ENCODE measurements at regions not wholly inside any gene's neighbourhood (a gene's known extent, or its start where the extent isn't known, plus 50 kb on each side); places are given as distances from the start of the nearest gene placed in this dataset.

- Histone ChIP-seq H3K27me3 (ENCODE audit: control insufficient read depth in 1 of 2, insufficient read depth in 1 of 2, low read length in 2 of 2) (no peaks in the 10 kb centered on the region), H2BK12ac (ENCODE audit: low read length in 2 of 2) (no peak overlapping the region), H3K4me2 (ENCODE audit: low read length, poor library complexity, severe bottlenecking) (no peak overlapping the region), H2BK120ac (ENCODE audit: low read depth, low read length) (no peak overlapping the region), H3K79me1 (replicated peaks; ENCODE audit: low read length, poor library complexity, severe bottlenecking) (no peaks in the 10 kb centered on the region), H3K4ac (ENCODE audit: low read depth in 1 of 2, low read length in 2 of 2) (no peak overlapping the region), H3K9ac (ENCODE audit: low read length) (no peak overlapping the region), H3K18ac (ENCODE audit: low read depth in 1 of 2, low read length in 2 of 2) (no peak overlapping the region), H3K14ac (ENCODE audit: low read length in 2 of 2) (no peak overlapping the region), H3K27ac (ENCODE audit: low read length, poor library complexity, severe bottlenecking) (no peak overlapping the region), H4K91ac (ENCODE audit: low read length) (no peak overlapping the region), H2AFZ (ENCODE audit: low read depth, low read length) (no peak overlapping the region), H2AK5ac (ENCODE audit: low read length, severe bottlenecking) (no peak overlapping the region), H3K4me3 (ENCODE audit: insufficient read depth in 1 of 2, low read depth in 1 of 2, low read length in 2 of 2) (no peak overlapping the region), H2BK5ac (ENCODE audit: low read depth, low read length, poor library complexity, severe bottlenecking) (no peak overlapping the region), H3K9me3 (ENCODE audit: control insufficient read depth, low read length) (no peaks in the 10 kb centered on the region), H3K4me1 (ENCODE audit: control insufficient read depth, insufficient read depth, low read depth, low read length) (peaks cover 2% of the 10 kb centered on the region), H2BK15ac (ENCODE audit: low read depth, poor library complexity, severe bottlenecking) (no peak overlapping the region), H4K8ac (ENCODE audit: low read length) (no peak overlapping the region), H3K23ac (ENCODE audit: low read length in 2 of 2) (no peak overlapping the region), H3K36me3 (ENCODE audit: control insufficient read depth in 1 of 2, insufficient read depth in 2 of 2, low read depth in 1 of 2, low read length in 2 of 2) (no peaks in the 10 kb centered on the region)
- 87% methylated on average over 5 of the region's 5 CpGs for WGBS
- no peak for DNase-seq
Measured at GRCh38 chr10:33459602-33460001, 125.1 kb upstream of the NRP1 start.

- H2BK12ac ChIP-seq (ENCODE audit: low read length in 2 of 2), result no peak overlapping the region
- H3K4ac ChIP-seq (ENCODE audit: low read depth in 1 of 2, low read length in 2 of 2), result no peak overlapping the region
- peaks cover 5% of the 10 kb centered on the region for H3K4me1 ChIP-seq (ENCODE audit: control insufficient read depth, insufficient read depth, low read depth, low read length)
- H3K18ac ChIP-seq (ENCODE audit: low read depth in 1 of 2, low read length in 2 of 2), result no peak overlapping the region
- no peak overlapping the region for H2BK5ac ChIP-seq (ENCODE audit: low read depth, low read length, poor library complexity, severe bottlenecking)
- H3K23ac ChIP-seq (ENCODE audit: low read length in 2 of 2), result no peak overlapping the region
- no peak overlapping the region for H4K8ac ChIP-seq (ENCODE audit: low read length)
- H3K9me3 ChIP-seq (ENCODE audit: control insufficient read depth, low read length), result peaks cover 10% of the 10 kb centered on the region
- no peak overlapping the region for H2BK120ac ChIP-seq (ENCODE audit: low read depth, low read length)
- H3K27ac ChIP-seq (ENCODE audit: low read length, poor library complexity, severe bottlenecking), result no peak overlapping the region
- DNase-seq, result no peak
- no peak overlapping the region for H2AFZ ChIP-seq (ENCODE audit: low read depth, low read length)
- no peaks in the 10 kb centered on the region for H3K36me3 ChIP-seq (ENCODE audit: control insufficient read depth in 1 of 2, insufficient read depth in 2 of 2, low read depth in 1 of 2, low read length in 2 of 2)
- no peak overlapping the region for H3K9ac ChIP-seq (ENCODE audit: low read length)
- no peaks in the 10 kb centered on the region for H3K79me1 ChIP-seq (replicated peaks; ENCODE audit: low read length, poor library complexity, severe bottlenecking)
- H2BK15ac ChIP-seq (ENCODE audit: low read depth, poor library complexity, severe bottlenecking), result no peak overlapping the region
- H3K4me3 ChIP-seq (ENCODE audit: insufficient read depth in 1 of 2, low read depth in 1 of 2, low read length in 2 of 2), result no peak overlapping the region
- H3K4me2 ChIP-seq (ENCODE audit: low read length, poor library complexity, severe bottlenecking), result no peak overlapping the region
- no peak overlapping the region for H4K91ac ChIP-seq (ENCODE audit: low read length)
- 75% methylated on average over 2 of the region's 2 CpGs for WGBS
- no peaks in the 10 kb centered on the region for H3K27me3 ChIP-seq (ENCODE audit: control insufficient read depth in 1 of 2, insufficient read depth in 1 of 2, low read length in 2 of 2)
- H3K14ac ChIP-seq (ENCODE audit: low read length in 2 of 2), result no peak overlapping the region
- no peak overlapping the region for H2AK5ac ChIP-seq (ENCODE audit: low read length, severe bottlenecking)
Measured at GRCh38 chr10:33455029-33455428, 120.6 kb upstream of the NRP1 start.

- H2AK5ac ChIP-seq (ENCODE audit: low read length, severe bottlenecking), result no peak overlapping the region
- H3K9me3 ChIP-seq (ENCODE audit: control insufficient read depth, low read length), result peaks cover 10% of the 10 kb centered on the region
- H3K4me1 ChIP-seq (ENCODE audit: control insufficient read depth, insufficient read depth, low read depth, low read length), result peaks cover 3% of the 10 kb centered on the region
- H2BK5ac ChIP-seq (ENCODE audit: low read depth, low read length, poor library complexity, severe bottlenecking), result no peak overlapping the region
- no peak overlapping the region for H3K18ac ChIP-seq (ENCODE audit: low read depth in 1 of 2, low read length in 2 of 2)
- no peaks in the 10 kb centered on the region for H3K36me3 ChIP-seq (ENCODE audit: control insufficient read depth in 1 of 2, insufficient read depth in 2 of 2, low read depth in 1 of 2, low read length in 2 of 2)
- H2BK15ac ChIP-seq (ENCODE audit: low read depth, poor library complexity, severe bottlenecking), result no peak overlapping the region
- H3K4me2 ChIP-seq (ENCODE audit: low read length, poor library complexity, severe bottlenecking), result no peak overlapping the region
- H4K91ac ChIP-seq (ENCODE audit: low read length), result no peak overlapping the region
- no peak overlapping the region for H4K8ac ChIP-seq (ENCODE audit: low read length)
- WGBS, result 92% methylated on average over 1 of the region's 2 CpGs
- no peak overlapping the region for H2BK120ac ChIP-seq (ENCODE audit: low read depth, low read length)
- H3K23ac ChIP-seq (ENCODE audit: low read length in 2 of 2), result no peak overlapping the region
- H3K14ac ChIP-seq (ENCODE audit: low read length in 2 of 2), result no peak overlapping the region
- H3K27ac ChIP-seq (ENCODE audit: low read length, poor library complexity, severe bottlenecking), result no peak overlapping the region
- no peaks in the 10 kb centered on the region for H3K27me3 ChIP-seq (ENCODE audit: control insufficient read depth in 1 of 2, insufficient read depth in 1 of 2, low read length in 2 of 2)
- no peak overlapping the region for H3K4ac ChIP-seq (ENCODE audit: low read depth in 1 of 2, low read length in 2 of 2)
- no peaks in the 10 kb centered on the region for H3K79me1 ChIP-seq (replicated peaks; ENCODE audit: low read length, poor library complexity, severe bottlenecking)
- H2BK12ac ChIP-seq (ENCODE audit: low read length in 2 of 2), result no peak overlapping the region
- H2AFZ ChIP-seq (ENCODE audit: low read depth, low read length), result no peak overlapping the region
- no peak overlapping the region for H3K9ac ChIP-seq (ENCODE audit: low read length)
- no peak overlapping the region for H3K4me3 ChIP-seq (ENCODE audit: insufficient read depth in 1 of 2, low read depth in 1 of 2, low read length in 2 of 2)
- no peak for DNase-seq
Measured at GRCh38 chr10:33454554-33454953, 120.1 kb upstream of the NRP1 start.

GRCh38 chr10:33453081-33454025 is 118.9 kb upstream of the NRP1 start:
- peaks cover 3% of the 10 kb centered on the region for H3K4me1 ChIP-seq (ENCODE audit: control insufficient read depth, insufficient read depth, low read depth, low read length)
- H3K9me3 ChIP-seq (ENCODE audit: control insufficient read depth, low read length), result peaks cover 10% of the 10 kb centered on the region
- no peak overlapping the region for H2AK5ac ChIP-seq (ENCODE audit: low read length, severe bottlenecking)
- H2BK15ac ChIP-seq (ENCODE audit: low read depth, poor library complexity, severe bottlenecking), result no peak overlapping the region
- no peak overlapping the region for H4K8ac ChIP-seq (ENCODE audit: low read length)
- H3K36me3 ChIP-seq (ENCODE audit: control insufficient read depth in 1 of 2, insufficient read depth in 2 of 2, low read depth in 1 of 2, low read length in 2 of 2), result no peaks in the 10 kb centered on the region
- H3K18ac ChIP-seq (ENCODE audit: low read depth in 1 of 2, low read length in 2 of 2), result no peak overlapping the region
- no peak overlapping the region for H3K4me2 ChIP-seq (ENCODE audit: low read length, poor library complexity, severe bottlenecking)
- H4K91ac ChIP-seq (ENCODE audit: low read length), result no peak overlapping the region
- H3K23ac ChIP-seq (ENCODE audit: low read length in 2 of 2), result no peak overlapping the region
- no peak overlapping the region for H3K4me3 ChIP-seq (ENCODE audit: insufficient read depth in 1 of 2, low read depth in 1 of 2, low read length in 2 of 2)
- no peak overlapping the region for H2BK12ac ChIP-seq (ENCODE audit: low read length in 2 of 2)
- H3K9ac ChIP-seq (ENCODE audit: low read length), result no peak overlapping the region
- WGBS, result 94% methylated on average over 6 of the region's 9 CpGs
- H3K27ac ChIP-seq (ENCODE audit: low read length, poor library complexity, severe bottlenecking), result peak overlapping the region; percentile 35
- H2AFZ ChIP-seq (ENCODE audit: low read depth, low read length), result no peak overlapping the region
- H3K14ac ChIP-seq (ENCODE audit: low read length in 2 of 2), result no peak overlapping the region
- H2BK5ac ChIP-seq (ENCODE audit: low read depth, low read length, poor library complexity, severe bottlenecking), result no peak overlapping the region
- no peak overlapping the region for H3K4ac ChIP-seq (ENCODE audit: low read depth in 1 of 2, low read length in 2 of 2)
- no peak overlapping the region for H2BK120ac ChIP-seq (ENCODE audit: low read depth, low read length)
- H3K27me3 ChIP-seq (ENCODE audit: control insufficient read depth in 1 of 2, insufficient read depth in 1 of 2, low read length in 2 of 2), result no peaks in the 10 kb centered on the region
- H3K79me1 ChIP-seq (replicated peaks; ENCODE audit: low read length, poor library complexity, severe bottlenecking), result no peaks in the 10 kb centered on the region
- DNase-seq, result no peak

Data from mesenchymal stem cell (in vitro differentiated cells and primary cell).